GM12891 (cell line): ENCODE measurements at regions not wholly inside any gene's neighbourhood (a gene's known extent, or its start where the extent isn't known, plus 50 kb on each side); places are given as distances from the start of the nearest gene placed in this dataset.
"Not testable (repeated sequence)": the region's sequence is repeated elsewhere in the genome, so short reads cannot be mapped to it uniquely, and the experiment has no call there.

ENCODE experiments used
- DNase-seq: peaks from one replicate; pipeline ENCODE4 v3.0.0; 2011; ENCODE audit warnings: low spot score; ENCODE audit not compliant: insufficient read length
- FAIRE-seq: peaks from 2 replicates; lab custom pipeline; 2011; peaks lifted over from hg19 to GRCh38; lab: Jason Lieb, UNC
- PAX5 ChIP-seq: IDR thresholded peaks from 2 replicates; pipeline ENCODE4 v1.6.1; 2011; ENCODE audit warnings: low read length, moderate library complexity, mild to moderate bottlenecking; ENCODE audit not compliant: insufficient read depth, severe bottlenecking
- POLR2A ChIP-seq: IDR thresholded peaks from 2 replicates; pipeline ENCODE4 v1.6.1; 2011; ENCODE audit warnings: low read depth, low read length, control low read depth
- POLR2AphosphoS5 ChIP-seq: IDR thresholded peaks from 2 replicates; pipeline ENCODE4 v1.6.1; 2011; ENCODE audit warnings: low read depth, low read length, control low read depth
- POU2F2 ChIP-seq: IDR thresholded peaks from 2 replicates; pipeline ENCODE4 v1.6.1; 2011; ENCODE audit warnings: low read depth, mild to moderate bottlenecking, control low read depth, low read length, moderate library complexity
- SPI1 ChIP-seq: IDR thresholded peaks from 2 replicates; pipeline ENCODE4 v1.6.1; 2011; ENCODE audit warnings: low read depth, low read length, control low read depth
- TAF1 ChIP-seq: IDR thresholded peaks from 2 replicates; pipeline ENCODE4 v1.6.1; 2011; ENCODE audit warnings: low read depth, low read length, control low read depth

DNA sequence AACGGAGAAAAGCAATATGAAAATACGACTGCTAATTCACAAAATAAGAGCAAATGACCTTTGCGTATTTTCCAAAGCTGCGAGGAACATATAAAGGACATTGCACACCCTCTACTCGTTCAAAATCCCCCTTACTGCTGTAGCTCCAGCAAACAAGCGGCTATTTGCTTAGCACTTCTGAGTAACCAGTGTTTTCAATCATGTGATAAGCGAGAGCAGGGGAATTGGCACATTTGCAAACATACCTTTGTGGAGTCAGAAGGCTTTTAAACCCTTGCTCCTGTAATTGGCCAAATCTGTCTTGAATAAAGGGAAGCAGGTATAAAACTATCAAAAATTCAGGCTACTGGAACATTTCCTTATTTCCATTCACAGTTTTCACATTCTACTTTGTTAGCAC, 610.2 kb downstream of the UBE2NL start:
- no peak for FAIRE-seq
- TF ChIP-seq PAX5, result no peak
- TF ChIP-seq POU2F2, result no peak
- no peak for TF ChIP-seq POLR2A
- TF ChIP-seq SPI1, result no peak
- no peak for TF ChIP-seq POLR2AphosphoS5
- no peak for TF ChIP-seq TAF1
- no peak for DNase-seq

DNA sequence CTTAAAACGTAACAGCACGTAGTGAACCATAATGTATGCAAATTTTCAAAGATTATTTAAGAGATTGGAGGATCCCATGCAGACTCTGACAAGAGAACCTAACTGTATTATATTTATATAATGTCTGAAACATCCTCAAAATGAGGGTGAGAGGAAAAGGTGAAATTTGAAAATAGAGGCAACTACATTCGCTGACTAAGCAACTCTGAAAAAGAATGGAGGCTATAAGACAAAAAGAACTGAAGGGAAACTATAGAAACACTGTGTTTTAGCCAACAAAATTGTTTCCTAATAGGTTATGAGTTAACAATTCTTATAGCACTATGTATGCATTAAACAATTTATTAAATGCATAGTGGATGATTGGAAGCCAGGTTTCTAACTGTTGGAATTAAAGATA, 648.0 kb downstream of the UBE2NL start:
- FAIRE-seq (no peak), DNase-seq (no peak)
- TF ChIP-seq POLR2A (no peak), PAX5 (no peak), TAF1 (no peak), SPI1 (no peak), POU2F2 (no peak), POLR2AphosphoS5 (no peak)

DNA sequence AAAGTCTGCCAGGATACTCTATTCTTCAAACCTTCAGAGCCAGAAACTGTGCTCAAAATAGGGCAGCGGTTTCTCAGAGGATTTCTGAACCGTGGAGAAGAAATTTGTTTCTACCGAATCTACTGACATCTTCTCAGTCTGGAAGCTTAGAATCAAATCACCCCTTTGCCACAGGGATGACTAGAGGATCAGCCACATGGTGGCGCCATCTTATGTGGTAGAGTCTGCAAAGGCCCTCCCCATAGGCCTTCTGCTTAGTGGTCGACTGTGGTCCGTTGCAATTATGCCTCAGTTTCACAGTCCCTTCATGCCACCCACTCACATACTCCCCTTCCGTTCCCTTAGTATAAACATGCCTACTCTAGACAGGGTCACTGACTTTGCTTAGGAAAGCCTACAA, 680.7 kb upstream of the SPANXN1 start:
- DNase-seq, result no peak
- TF ChIP-seq POLR2A (no peak), POLR2AphosphoS5 (no peak), SPI1 (no peak), POU2F2 (no peak)
- FAIRE-seq, result no peak

DNA sequence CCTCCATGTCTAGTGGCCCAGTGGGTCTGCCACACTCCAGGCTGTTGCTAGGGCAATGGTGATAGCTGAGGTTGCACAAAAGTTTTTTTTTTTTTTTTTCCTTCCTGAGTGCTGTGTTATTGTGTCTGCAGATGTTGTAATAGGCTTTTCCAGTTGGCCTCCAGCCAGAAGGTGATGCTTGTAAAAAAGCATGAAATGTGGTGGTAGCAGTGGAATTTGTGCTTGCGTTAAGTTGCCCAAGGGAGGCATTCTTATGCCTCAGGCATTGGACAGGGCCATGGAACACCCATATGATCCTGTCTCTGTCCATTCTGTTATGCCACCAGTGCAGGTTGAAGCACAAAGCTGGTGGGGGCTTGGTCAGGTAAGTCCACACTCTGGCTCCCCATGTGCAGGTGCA, 660.5 kb upstream of the SPANXN1 start:
- DNase-seq, result no peak
- no peak for TF ChIP-seq POLR2A
- TF ChIP-seq TAF1, result no peak
- FAIRE-seq, result no peak

- DNase-seq, result no peak
- FAIRE-seq, result no peak
- no peak for TF ChIP-seq SPI1
- no peak for TF ChIP-seq POU2F2
- no peak for TF ChIP-seq POLR2A
- TF ChIP-seq PAX5, result no peak
- no peak for TF ChIP-seq TAF1
- no peak for TF ChIP-seq POLR2AphosphoS5
Measured at GRCh38 chrX:144592036-144592435, 655.3 kb upstream of the SPANXN1 start.

DNA sequence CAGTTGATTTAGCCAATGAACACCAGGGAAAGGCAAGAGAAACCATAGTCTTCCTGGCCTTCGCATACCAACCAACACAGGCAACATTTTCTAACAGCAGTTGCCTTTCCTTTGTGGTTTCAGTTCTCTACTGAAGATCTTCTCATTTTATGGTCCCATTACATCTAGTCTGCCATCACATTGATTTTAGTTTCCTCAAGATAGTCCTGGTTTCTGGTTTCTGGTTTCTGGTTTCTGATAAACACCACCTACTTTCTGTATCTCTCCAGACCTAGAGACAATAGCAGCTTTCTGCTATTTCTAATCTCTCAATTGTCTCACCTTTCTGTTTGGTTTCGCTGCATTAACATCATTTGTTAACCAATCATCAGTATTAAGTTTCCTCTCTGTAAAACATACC, 646.3 kb upstream of the SPANXN1 start:
- TF ChIP-seq PAX5 (no peak), POU2F2 (no peak), POLR2A (no peak), SPI1 (no peak), TAF1 (no peak), POLR2AphosphoS5 (no peak)
- no peak for DNase-seq
- no peak for FAIRE-seq

DNA sequence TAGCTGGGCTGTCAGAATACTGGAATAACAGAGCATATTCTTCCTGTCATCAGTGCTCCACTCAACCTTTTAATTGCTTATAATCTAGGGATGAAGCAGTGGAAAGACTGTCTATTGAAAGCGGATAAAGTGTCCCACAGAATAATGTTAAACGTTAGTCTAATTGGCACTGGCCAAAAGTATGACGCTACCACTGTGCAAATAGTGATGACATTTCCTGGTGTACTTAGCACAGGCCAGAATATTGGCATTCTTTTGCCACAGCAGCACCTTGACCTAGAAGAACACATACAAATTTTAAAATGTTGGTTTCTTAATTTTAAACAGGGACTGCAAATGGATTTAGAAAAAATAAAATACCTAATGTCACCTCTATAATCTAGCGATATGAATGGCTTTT, 635.2 kb upstream of the SPANXN1 start:
- FAIRE-seq, result no peak
- no peak for DNase-seq
- no peak for TF ChIP-seq PAX5
- TF ChIP-seq POLR2AphosphoS5, result no peak
- no peak for TF ChIP-seq SPI1
- no peak for TF ChIP-seq TAF1
- no peak for TF ChIP-seq POLR2A
- TF ChIP-seq POU2F2, result no peak

DNA sequence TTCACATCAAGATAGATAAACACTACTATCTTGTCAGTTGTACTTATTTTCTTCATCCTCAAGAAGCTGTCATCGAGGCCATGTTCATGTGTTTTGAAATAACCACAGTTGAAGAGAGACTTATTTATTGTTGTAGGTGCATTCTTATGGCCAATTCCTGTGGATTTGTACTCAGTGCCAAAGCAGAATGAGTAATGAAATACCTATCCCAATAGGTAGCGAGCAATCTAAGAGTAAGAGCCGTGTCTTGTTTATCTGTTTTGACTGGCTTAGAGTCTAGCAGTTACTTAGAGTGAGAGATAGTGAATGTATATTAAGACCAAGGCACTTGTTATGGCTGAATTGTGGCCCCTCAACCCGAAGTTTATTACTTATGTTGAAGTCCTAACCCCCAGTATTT, 631.0 kb upstream of the SPANXN1 start:
- TF ChIP-seq TAF1 (no peak), POLR2AphosphoS5 (no peak), POU2F2 (no peak), POLR2A (no peak), PAX5 (no peak), SPI1 (no peak)
- DNase-seq (no peak), FAIRE-seq (no peak)

DNA sequence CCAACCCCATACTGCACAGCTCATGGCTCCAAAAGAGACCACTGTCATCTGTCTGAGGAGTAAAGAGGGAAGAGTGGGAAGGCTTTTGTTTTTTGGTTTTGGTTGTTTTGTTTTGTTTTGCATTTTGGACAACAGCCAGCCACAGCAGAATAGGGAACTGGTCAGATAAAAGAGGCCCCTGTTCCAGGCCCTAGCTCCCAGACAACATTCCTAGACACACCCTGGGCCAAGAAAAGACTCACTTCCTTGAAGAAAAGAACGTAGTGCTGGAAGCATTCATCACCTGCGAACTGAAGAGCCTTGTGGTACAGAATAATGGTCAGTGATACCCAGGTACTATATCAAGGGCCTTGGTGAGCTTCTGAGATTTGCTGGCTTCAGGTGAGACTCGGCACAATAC, 619.4 kb upstream of the SPANXN1 start:
- FAIRE-seq (no peak), DNase-seq (no peak)
- TF ChIP-seq SPI1 (no peak), POLR2AphosphoS5 (no peak), POU2F2 (no peak), PAX5 (no peak), POLR2A (no peak), TAF1 (no peak)

DNA sequence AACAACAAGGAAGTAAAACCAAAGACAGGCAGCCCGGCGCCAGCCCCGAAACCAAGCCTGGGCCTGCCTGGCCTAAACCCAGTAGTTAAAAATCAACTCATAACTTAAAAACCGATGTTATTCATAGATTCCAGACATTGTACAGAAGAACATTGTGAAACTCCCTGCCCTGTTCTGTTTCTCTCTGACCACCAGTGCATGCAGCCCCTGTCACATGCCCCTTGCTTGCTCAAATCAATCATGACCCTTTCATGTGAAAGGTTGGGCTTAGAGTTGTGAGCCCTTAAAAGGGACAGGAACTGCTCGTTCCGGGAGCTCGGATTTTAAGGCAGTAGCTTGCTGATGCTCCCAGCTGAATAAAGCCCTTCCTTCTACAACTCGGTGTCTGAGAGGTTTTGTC, 612.9 kb upstream of the SPANXN1 start:
- not testable (repeated sequence) for DNase-seq, FAIRE-seq

- no peak for TF ChIP-seq POLR2A
- TF ChIP-seq POLR2AphosphoS5, result no peak
- no peak for TF ChIP-seq TAF1
- TF ChIP-seq SPI1, result no peak
- no peak for TF ChIP-seq POU2F2
- TF ChIP-seq PAX5, result no peak
- FAIRE-seq (no peak), DNase-seq (no peak)
Measured at GRCh38 chrX:144637731-144638130, 609.6 kb upstream of the SPANXN1 start.
